ENCODE measurements at regions not wholly inside any gene's neighbourhood (a gene's known extent, or its start where the extent isn't known, plus 50 kb on each side); places are given as distances from the start of the nearest gene placed in this dataset.

DNA sequence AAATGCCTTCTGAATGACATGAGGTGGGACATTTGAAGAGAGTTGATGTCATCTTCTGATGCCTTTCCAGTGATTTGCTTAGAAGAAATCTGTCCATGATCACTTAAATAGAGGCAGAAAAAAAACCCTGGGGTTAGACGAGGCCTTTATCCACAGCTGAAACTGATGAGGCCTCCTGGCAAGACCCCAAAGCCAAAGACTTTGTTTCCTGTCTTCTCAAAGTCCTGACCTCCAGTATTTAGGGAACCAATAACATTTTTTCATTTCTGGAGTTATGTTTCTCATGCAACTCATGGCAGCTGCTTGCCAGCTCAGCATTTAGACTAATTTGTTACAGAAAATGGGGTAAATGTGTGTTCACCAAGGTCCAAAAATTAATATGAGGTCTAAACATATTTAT, 248.0 kb upstream of the PRDM1 start:
- Histone ChIP-seq H3K27ac (ENCODE audit: low read length) (no peak overlapping the region), H3K9me3 (ENCODE audit: control insufficient read depth, low read length) (no peaks in the 10 kb centered on the region), H3K4me3 (ENCODE audit: low read length) (no peak overlapping the region), H3K27me3 (ENCODE audit: control insufficient read depth, insufficient read depth) (no peaks in the 10 kb centered on the region), H3K4me1 (ENCODE audit: control insufficient read depth, insufficient read depth, low read length) (no peaks in the 10 kb centered on the region)
- ATAC-seq (no peak), DNase-seq (no peak)
- WGBS = 21% methylated on average over 1 of the region's 1 CpG
- intact Hi-C loops (cut with DNase I) = no loop called here

DNA sequence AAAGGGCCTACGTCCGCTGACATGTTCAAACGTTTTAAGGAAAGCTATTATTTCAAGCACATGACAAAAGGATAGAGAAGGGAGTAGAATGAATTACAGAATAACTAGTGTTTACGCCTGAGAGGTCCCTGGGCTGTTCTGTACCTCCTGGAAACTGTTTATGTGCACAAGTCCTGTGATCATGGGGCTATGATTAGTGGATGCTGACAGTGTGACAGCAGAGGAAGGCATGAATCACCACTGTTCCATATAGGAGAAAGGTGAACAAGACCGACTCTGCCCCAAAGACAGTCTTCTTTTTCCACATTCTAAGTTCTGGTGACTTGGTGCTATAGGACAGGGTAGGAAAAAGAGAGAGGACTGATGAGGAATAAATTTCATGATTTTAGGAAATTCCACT, 249.2 kb upstream of the PRDM1 start:
- WGBS = 88% methylated on average over 5 of the region's 5 CpGs
- no peak for DNase-seq
- intact Hi-C loops (cut with DNase I) = no loop called here

DNA sequence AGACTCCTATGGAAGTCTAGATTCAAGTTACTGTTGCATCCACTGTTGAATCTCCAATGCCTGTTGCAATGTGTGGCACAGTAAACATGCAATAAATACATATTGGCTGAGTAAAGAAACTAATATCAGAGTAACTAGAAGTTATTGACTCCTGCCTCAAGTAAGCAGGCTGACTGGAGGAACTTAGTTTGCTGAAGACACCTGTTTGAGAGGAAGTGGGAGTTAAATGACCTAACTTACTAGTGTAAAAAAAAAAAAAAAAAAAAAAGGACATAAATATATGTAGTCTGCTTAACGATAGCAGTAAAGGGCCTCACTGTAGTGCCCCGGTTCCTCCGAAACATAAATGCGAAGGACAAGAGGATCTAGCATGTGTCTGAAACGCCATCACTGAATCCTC, 249.8 kb upstream of the PRDM1 start:
- no peak for DNase-seq
- WGBS = 95% methylated on average over 5 of the region's 5 CpGs
- intact Hi-C loops (cut with DNase I) = no loop called here
- Histone ChIP-seq H3K27ac (ENCODE audit: low read length) (no peak overlapping the region), H3K27me3 (ENCODE audit: control insufficient read depth, insufficient read depth) (no peaks in the 10 kb centered on the region), H3K4me3 (ENCODE audit: low read length) (no peak overlapping the region), H3K9me3 (ENCODE audit: control insufficient read depth, low read length) (no peaks in the 10 kb centered on the region), H3K4me1 (ENCODE audit: control insufficient read depth, insufficient read depth, low read length) (no peaks in the 10 kb centered on the region)
- no peak for ATAC-seq

More for the DNA sequence above, 249.2 kb upstream of the PRDM1 start:
- H3K27me3 ChIP-seq (ENCODE audit: control insufficient read depth, insufficient read depth) = no peaks in the 10 kb centered on the region
- no peaks in the 10 kb centered on the region for H3K9me3 ChIP-seq (ENCODE audit: control insufficient read depth, low read length)
- H3K27ac ChIP-seq (ENCODE audit: low read length) = no peak overlapping the region
- H3K4me1 ChIP-seq (ENCODE audit: control insufficient read depth, insufficient read depth, low read length) = no peaks in the 10 kb centered on the region
- H3K4me3 ChIP-seq (ENCODE audit: low read length) = no peak overlapping the region
- ATAC-seq = no peak

DNA sequence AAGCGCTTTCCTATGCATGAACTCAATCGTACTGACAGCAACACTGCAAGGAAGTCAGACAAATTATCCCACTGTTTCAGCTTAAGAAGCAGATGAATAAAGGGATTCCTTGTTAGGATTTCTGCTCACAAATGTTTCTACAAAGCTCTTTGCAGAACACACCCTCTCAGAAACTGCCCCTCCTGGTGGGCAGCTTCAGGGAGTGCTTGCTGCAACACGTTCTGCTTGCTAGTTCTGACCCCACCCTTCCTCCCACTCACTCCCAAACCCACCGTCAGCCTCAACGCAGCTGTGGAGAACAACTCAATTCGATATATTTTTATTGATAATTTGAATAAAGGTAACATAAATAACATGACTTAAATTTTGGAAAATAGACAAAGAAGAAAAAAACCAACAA, 250.8 kb upstream of the PRDM1 start:
- Histone ChIP-seq H3K27me3 (ENCODE audit: control insufficient read depth, insufficient read depth) (no peaks in the 10 kb centered on the region), H3K9me3 (ENCODE audit: control insufficient read depth, low read length) (no peaks in the 10 kb centered on the region), H3K4me3 (ENCODE audit: low read length) (no peak overlapping the region), H3K27ac (ENCODE audit: low read length) (no peak overlapping the region), H3K4me1 (ENCODE audit: control insufficient read depth, insufficient read depth, low read length) (no peaks in the 10 kb centered on the region)
- WGBS = 57% methylated on average over 6 of the region's 6 CpGs
- intact Hi-C loops (cut with DNase I) = no loop called here
- DNase-seq (peak in 2 of 3 donors; percentile 53 to 58), ATAC-seq (no peak)

DNA sequence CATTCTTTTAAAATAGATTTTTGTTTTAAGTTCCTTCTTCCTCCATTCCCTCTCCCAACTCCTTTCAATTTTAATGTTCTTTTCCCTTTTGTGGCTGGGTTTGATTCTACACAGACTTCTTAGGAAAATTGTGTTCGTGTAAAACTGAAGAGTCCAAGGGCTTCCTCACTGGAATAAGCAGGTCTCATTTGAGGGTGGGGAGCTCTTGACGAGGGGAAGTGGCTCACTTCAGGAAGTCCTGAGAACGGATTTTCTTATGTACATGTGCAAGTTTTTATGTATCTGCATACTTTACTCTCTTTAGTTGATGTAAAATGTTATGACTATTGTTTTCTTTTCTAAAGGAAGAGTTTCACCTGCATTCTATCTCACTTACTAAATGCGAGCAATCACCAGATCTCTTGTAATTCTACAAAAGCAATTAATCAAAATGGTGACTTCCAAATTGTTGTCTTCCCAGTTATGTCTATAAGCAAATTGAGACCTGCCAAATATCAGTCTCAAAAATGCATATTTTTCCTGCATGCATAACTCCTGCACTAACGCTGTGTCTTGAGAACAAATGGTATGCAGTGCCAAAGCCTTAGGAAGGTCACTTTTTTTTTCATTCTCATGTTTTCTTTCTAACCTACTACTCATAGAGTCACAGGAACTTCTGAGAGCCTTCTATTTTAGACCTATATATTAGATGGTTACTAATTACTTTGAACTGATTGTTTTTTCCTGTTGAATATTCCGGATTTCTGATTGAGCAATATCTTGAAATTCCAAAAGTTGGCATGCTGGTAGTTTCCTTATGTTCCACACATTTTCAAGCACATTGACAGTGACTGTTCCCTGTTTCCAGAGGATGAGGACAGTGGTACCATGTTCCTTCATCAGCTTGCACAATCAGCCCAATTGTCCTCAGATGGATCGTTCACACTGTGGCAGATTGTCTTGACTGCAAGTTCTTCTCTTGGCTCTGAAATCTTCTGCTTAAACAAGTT, 251.9 kb upstream of the PRDM1 start:
- ATAC-seq (no peak), DNase-seq (no peak)
- intact Hi-C loops (cut with DNase I) = no loop called here
- Histone ChIP-seq H3K27ac (ENCODE audit: low read length) (no peak overlapping the region), H3K4me1 (ENCODE audit: control insufficient read depth, insufficient read depth, low read length) (no peaks in the 10 kb centered on the region), H3K9me3 (ENCODE audit: control insufficient read depth, low read length) (no peaks in the 10 kb centered on the region), H3K4me3 (ENCODE audit: low read length) (no peak overlapping the region), H3K27me3 (ENCODE audit: control insufficient read depth, insufficient read depth) (no peaks in the 10 kb centered on the region)
- 74% methylated on average over 7 of the region's 7 CpGs for WGBS

DNA sequence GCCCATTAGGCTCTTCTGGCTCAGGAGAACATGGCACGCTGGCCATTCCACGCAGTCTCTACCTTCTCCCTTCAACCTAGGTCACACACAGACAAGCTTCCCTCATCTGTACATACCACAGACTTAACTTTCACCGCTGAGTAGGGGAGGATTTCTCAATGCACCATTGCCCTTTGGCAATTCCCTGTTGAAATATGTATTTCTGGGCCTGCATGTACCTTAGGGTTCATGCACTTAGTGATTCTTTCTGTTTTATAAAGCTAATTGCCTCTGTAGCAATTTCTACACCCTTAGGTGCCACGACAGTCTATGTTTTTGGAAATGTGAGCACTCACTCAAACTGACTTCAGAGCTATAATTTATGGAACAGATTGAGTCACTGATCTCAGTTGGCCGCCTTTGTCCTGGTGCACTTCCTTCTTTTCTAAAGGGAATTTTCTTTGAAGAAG, 253.8 kb upstream of the PRDM1 start:
- no peaks in the 10 kb centered on the region for H3K9me3 ChIP-seq (ENCODE audit: control insufficient read depth, low read length)
- no peak overlapping the region for H3K27ac ChIP-seq (ENCODE audit: low read length)
- H3K4me3 ChIP-seq (ENCODE audit: low read length) = no peak overlapping the region
- H3K27me3 ChIP-seq (ENCODE audit: control insufficient read depth, insufficient read depth) = no peaks in the 10 kb centered on the region
- ATAC-seq (peak in 1 of 2 donors; percentile 40), DNase-seq (no peak)
- intact Hi-C loops (cut with DNase I) = no loop called here
- WGBS = 83% methylated on average over 5 of the region's 5 CpGs
- H3K4me1 ChIP-seq (ENCODE audit: control insufficient read depth, insufficient read depth, low read length) = no peaks in the 10 kb centered on the region

DNA sequence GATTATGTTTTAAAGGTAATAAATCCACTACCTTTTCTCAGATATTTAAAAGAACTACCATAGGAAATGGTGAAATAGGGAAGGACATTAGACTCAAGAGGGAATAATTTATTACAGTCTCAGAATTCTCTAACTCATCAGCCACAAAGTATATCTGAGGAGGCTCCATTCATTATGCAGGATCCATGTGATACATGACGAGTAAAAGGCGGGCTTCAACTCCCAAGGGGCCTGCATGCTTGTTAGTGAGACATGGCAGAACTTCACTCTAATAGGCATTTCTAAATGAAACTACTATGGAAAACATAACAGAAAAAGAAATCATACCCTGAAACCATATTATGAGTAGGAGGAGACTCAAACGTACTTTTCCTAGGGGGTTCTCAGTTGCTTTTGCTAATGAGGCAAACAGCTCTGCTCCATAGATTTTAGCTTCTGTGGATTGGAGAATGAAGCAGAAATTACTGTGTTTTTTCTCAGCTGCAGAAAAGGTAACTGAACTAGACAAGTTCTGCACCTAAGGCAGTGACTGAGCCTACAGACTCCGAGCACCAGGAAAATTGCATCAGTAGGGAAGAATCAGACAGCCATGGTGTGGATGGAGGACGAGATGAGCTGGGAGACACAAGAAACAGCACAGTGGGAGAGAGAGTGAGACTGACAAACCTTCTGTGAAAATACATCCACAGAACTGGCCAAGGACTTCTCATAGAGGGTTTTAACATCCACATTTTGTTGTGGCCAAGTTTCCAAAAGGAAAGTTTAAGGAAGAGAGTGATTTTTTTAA, 254.6 kb upstream of the PRDM1 start:
- Histone ChIP-seq H3K4me1 (ENCODE audit: control insufficient read depth, insufficient read depth, low read length) (no peaks in the 10 kb centered on the region), H3K4me3 (ENCODE audit: low read length) (no peak overlapping the region), H3K9me3 (ENCODE audit: control insufficient read depth, low read length) (no peaks in the 10 kb centered on the region), H3K27me3 (ENCODE audit: control insufficient read depth, insufficient read depth) (no peaks in the 10 kb centered on the region), H3K27ac (ENCODE audit: low read length) (no peak overlapping the region)
- 70% methylated on average over 5 of the region's 5 CpGs for WGBS
- ATAC-seq = no peak
- no peak for DNase-seq
- intact Hi-C loops (cut with DNase I) = no loop called here

DNA sequence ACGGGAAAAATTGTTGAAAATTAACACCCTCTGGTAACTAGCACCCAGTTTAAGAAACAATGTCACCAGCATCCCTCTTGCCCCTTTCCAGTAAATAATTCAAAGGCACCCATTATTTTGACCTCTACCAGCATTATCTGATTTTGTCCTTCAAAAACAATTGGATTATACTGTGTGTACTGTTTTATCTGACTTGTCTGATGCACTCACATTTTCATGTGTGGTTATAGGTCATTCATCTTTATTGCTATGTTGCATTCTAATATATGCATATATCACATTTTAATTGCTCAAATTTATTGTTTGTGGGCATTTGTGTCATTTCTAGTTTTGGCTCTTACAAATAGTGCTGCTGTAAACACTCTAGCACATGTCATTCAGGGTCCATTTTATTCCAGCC, 260.9 kb upstream of the PRDM1 start:
- H3K27ac ChIP-seq (ENCODE audit: low read length) = no peak overlapping the region
- intact Hi-C loops (cut with DNase I) = no loop called here
- WGBS = 71% methylated on average over 1 of the region's 1 CpG
- ATAC-seq (no peak), DNase-seq (no peak)
- no peak overlapping the region for H3K4me3 ChIP-seq (ENCODE audit: low read length)
- H3K4me1 ChIP-seq (ENCODE audit: control insufficient read depth, insufficient read depth, low read length) = no peaks in the 10 kb centered on the region
- no peaks in the 10 kb centered on the region for H3K9me3 ChIP-seq (ENCODE audit: control insufficient read depth, low read length)
- H3K27me3 ChIP-seq (ENCODE audit: control insufficient read depth, insufficient read depth) = no peaks in the 10 kb centered on the region

DNA sequence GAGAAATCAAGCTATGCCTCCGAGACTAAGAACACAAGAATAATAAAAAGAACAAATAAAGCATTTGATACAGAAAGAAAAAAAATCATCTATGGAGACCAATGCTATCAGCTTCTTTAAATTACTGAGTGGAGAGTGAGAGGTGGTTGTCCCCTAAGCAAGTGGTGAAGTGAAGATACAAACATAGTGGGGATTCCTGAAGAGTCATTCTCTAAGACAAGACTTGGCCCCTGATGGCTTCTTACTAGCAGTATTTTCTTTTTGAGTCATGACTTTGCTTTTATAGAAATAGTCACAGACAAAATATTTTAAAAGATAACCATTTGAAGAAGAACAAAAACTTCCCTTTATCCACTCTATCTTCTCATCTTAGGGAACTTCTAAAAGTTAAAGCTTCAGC, 261.4 kb upstream of the PRDM1 start:
- WGBS = 80% methylated on average over 1 of the region's 1 CpG
- Histone ChIP-seq H3K27ac (ENCODE audit: low read length) (no peak overlapping the region), H3K4me3 (ENCODE audit: low read length) (no peak overlapping the region), H3K4me1 (ENCODE audit: control insufficient read depth, insufficient read depth, low read length) (no peaks in the 10 kb centered on the region), H3K9me3 (ENCODE audit: control insufficient read depth, low read length) (no peaks in the 10 kb centered on the region), H3K27me3 (ENCODE audit: control insufficient read depth, insufficient read depth) (no peaks in the 10 kb centered on the region)
- DNase-seq (no peak), ATAC-seq (no peak)
- intact Hi-C loops (cut with DNase I) = no loop called here

DNA sequence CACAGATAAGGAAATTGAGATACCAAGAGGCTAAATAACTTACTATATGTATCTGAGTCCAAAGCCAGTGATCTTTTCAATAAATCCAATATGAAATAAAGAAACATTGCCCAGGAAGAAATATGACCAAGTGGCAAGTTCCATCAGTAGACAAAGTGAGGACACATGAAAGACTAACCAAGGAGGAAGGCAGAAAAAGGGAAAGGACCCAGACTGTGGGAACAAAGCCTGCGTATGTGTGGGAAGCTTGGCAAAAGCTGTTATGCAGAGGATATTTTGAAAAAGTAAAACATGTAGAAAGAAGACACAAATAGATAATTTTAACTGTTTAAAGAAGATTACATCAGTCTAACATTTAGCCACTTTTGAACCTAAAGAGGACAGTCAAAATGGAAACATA, 264.4 kb upstream of the PRDM1 start:
- Histone ChIP-seq H3K27me3 (ENCODE audit: control insufficient read depth, insufficient read depth) (no peaks in the 10 kb centered on the region), H3K27ac (ENCODE audit: low read length) (no peak overlapping the region), H3K4me3 (ENCODE audit: low read length) (no peak overlapping the region), H3K9me3 (ENCODE audit: control insufficient read depth, low read length) (no peaks in the 10 kb centered on the region), H3K4me1 (ENCODE audit: control insufficient read depth, insufficient read depth, low read length) (no peaks in the 10 kb centered on the region)
- ATAC-seq = no peak
- intact Hi-C loops (cut with DNase I) = no loop called here
- no peak for DNase-seq
- WGBS = 86% methylated on average over 1 of the region's 1 CpG

DNA sequence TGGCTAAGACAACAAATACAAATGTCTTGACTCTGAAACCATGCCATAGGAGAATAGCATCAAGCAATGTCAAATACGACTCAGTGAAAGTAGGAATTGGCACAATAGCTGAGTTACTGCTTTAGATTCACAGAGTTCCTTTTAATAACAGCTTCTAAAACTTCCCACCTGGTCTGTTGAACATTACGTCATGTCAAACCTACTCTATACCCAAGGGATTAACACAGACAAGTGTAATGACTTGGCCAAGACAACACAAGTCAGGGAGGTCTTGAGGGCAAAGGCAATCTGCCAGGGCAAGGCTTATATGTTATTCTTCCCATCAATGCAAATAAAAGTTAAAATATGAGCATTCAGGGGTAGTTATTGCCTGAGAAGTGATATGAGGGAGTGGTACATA, 265.1 kb upstream of the PRDM1 start:
- Histone ChIP-seq H3K4me3 (ENCODE audit: low read length) (no peak overlapping the region), H3K4me1 (ENCODE audit: control insufficient read depth, insufficient read depth, low read length) (no peaks in the 10 kb centered on the region), H3K27ac (ENCODE audit: low read length) (no peak overlapping the region), H3K9me3 (ENCODE audit: control insufficient read depth, low read length) (no peaks in the 10 kb centered on the region), H3K27me3 (ENCODE audit: control insufficient read depth, insufficient read depth) (no peaks in the 10 kb centered on the region)
- ATAC-seq (no peak), DNase-seq (no peak)
- intact Hi-C loops (cut with DNase I) = no loop called here
- WGBS = 74% methylated on average over 2 of the region's 2 CpGs

Measured in right cardiac atrium (tissue), 5 donors.